ENCODE measurements at regions not wholly inside any gene's neighbourhood (a gene's known extent, or its start where the extent isn't known, plus 50 kb on each side); places are given as distances from the start of the nearest gene placed in this dataset.

DNA sequence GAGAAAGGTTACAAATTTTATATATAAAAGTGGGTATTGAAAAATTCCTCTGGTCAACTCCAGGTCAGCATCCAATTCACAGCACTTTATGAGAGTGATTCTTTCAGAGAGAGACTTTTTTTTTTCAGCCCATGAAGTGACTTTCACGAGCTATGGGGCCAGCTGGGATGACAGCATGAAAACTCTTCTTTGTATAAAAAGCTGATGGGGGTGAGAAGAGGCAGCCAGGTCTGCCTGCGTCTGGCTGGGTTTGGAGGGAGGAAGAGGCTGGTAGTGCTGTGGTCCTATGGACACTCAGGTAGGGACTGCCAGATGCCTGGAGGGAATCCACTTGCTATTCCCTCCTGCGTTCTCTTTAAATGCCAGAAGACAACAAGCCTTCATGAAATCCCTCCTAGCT, 250.6 kb downstream of the UTP18 start:
- no peak for DNase-seq
- H3K9me3 Mint-ChIP-seq (ENCODE audit: unreplicated experiment): peaks cover 3% of the 10 kb centered on the region
- H3K4me1 Mint-ChIP-seq (ENCODE audit: low read depth, unreplicated experiment): peaks cover 5% of the 10 kb centered on the region
- TF ChIP-seq, protein P1, sequence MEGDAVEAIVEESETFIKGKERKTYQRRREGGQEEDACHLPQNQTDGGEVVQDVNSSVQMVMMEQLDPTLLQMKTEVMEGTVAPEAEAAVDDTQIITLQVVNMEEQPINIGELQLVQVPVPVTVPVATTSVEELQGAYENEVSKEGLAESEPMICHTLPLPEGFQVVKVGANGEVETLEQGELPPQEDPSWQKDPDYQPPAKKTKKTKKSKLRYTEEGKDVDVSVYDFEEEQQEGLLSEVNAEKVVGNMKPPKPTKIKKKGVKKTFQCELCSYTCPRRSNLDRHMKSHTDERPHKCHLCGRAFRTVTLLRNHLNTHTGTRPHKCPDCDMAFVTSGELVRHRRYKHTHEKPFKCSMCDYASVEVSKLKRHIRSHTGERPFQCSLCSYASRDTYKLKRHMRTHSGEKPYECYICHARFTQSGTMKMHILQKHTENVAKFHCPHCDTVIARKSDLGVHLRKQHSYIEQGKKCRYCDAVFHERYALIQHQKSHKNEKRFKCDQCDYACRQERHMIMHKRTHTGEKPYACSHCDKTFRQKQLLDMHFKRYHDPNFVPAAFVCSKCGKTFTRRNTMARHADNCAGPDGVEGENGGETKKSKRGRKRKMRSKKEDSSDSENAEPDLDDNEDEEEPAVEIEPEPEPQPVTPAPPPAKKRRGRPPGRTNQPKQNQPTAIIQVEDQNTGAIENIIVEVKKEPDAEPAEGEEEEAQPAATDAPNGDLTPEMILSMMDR (IDR thresholded peaks at IDR 0.05; ENCODE audit: partially characterized antibody, unreplicated experiment): no peak
- no peaks in the 10 kb centered on the region for H3K27me3 Mint-ChIP-seq (ENCODE audit: unreplicated experiment)
- H3K36me3 Mint-ChIP-seq (ENCODE audit: unreplicated experiment): peaks cover under 1% of the 10 kb centered on the region
- no peak overlapping the region for H3K27ac Mint-ChIP-seq (ENCODE audit: unreplicated experiment)
- no peak overlapping the region for H3K4me3 Mint-ChIP-seq (ENCODE audit: unreplicated experiment)

DNA sequence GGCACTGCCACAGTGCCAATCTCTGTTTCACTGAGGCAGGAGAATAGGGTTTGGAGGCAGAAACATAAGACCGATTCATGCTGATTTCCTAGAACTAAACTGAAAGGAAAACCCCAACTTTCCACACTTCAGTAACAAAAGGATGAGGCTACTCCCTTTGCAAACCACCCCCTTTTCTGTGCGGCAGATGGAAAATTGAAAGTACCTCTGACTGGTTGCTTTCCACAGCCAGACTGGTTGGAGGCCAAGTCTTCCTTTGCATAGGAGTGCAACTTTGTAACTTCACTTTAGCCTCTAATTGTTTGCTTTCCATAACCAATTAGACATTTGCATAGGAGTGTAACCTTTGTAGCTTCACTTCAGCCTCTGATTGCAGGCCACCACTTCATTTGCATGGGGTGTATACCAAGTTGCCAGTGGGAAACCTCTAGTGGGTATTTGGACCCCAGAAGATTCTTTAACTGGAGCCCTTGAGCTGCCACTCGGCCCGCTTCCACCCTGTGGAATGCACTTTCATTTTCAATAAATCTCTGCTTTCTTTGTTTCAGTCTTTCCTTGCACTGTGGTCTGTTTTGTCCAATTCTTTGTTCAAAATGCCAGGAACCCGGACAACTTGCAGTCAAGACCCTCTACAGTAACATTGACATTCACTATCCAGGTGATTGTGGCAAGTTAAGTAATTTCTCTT, 252.0 kb downstream of the UTP18 start:
- Mint-ChIP-seq H3K4me3 (ENCODE audit: unreplicated experiment) (no peak overlapping the region), H3K9me3 (ENCODE audit: unreplicated experiment) (peaks cover 3% of the 10 kb centered on the region), H3K36me3 (ENCODE audit: unreplicated experiment) (peaks cover 5% of the 10 kb centered on the region), H3K4me1 (ENCODE audit: low read depth, unreplicated experiment) (peaks cover 5% of the 10 kb centered on the region), H3K27me3 (ENCODE audit: unreplicated experiment) (no peaks in the 10 kb centered on the region), H3K27ac (ENCODE audit: unreplicated experiment) (no peak overlapping the region)
- no peak for DNase-seq
- TF ChIP-seq, protein P1 (IDR thresholded peaks at IDR 0.05; ENCODE audit: partially characterized antibody, unreplicated experiment): no peak

DNA sequence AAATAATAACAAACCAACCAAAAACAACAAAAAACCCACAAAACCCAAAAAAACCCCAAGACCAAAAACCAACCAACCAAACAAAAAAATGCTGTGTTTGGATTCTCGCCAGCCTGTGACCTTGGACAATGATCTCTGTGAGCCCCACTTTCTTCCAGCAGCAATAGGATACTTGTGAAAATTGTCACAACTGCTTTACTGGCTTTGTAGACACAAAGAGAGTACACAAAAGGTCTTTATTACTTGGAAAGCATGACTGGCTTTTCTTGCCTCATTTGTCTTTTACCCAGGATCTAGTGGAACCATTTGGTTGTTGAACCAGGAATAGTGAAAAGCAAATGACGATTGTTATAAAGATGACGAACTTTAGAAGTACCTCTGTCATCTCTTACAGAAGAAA, 256.6 kb downstream of the UTP18 start:
- TF ChIP-seq, protein P1 (IDR thresholded peaks at IDR 0.05; ENCODE audit: partially characterized antibody, unreplicated experiment): no peak
- no peak overlapping the region for H3K4me3 Mint-ChIP-seq (ENCODE audit: unreplicated experiment)
- H3K9me3 Mint-ChIP-seq (ENCODE audit: unreplicated experiment): peaks cover 3% of the 10 kb centered on the region
- no peaks in the 10 kb centered on the region for H3K27me3 Mint-ChIP-seq (ENCODE audit: unreplicated experiment)
- no peak for DNase-seq
- peaks cover 5% of the 10 kb centered on the region for H3K36me3 Mint-ChIP-seq (ENCODE audit: unreplicated experiment)
- H3K4me1 Mint-ChIP-seq (ENCODE audit: low read depth, unreplicated experiment): no peaks in the 10 kb centered on the region
- no peak overlapping the region for H3K27ac Mint-ChIP-seq (ENCODE audit: unreplicated experiment)

DNA sequence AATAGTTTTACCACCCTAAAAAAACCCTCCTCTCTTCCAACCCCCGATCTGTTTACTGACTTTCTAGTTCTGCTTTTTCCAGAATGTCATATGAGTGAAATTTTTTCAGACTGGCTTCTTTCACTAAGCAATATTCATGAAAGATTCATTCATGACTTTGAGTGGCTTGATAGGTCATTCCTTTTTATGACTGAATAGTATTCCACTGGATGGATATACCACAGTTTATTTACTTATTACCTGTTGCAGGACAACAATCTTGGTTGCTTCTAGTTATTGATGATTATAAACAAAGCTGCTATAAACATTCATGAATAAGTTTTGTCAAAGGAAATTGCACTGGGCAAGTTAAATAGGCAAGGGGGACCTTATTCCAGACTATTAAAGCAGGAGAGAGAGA, 264.2 kb downstream of the UTP18 start:
- peaks cover 2% of the 10 kb centered on the region for H3K27me3 Mint-ChIP-seq (ENCODE audit: unreplicated experiment)
- TF ChIP-seq, protein P1 (IDR thresholded peaks at IDR 0.05; ENCODE audit: partially characterized antibody, unreplicated experiment): no peak
- DNase-seq: no peak
- no peaks in the 10 kb centered on the region for H3K4me1 Mint-ChIP-seq (ENCODE audit: low read depth, unreplicated experiment)
- no peak overlapping the region for H3K4me3 Mint-ChIP-seq (ENCODE audit: unreplicated experiment)
- no peaks in the 10 kb centered on the region for H3K36me3 Mint-ChIP-seq (ENCODE audit: unreplicated experiment)
- no peaks in the 10 kb centered on the region for H3K9me3 Mint-ChIP-seq (ENCODE audit: unreplicated experiment)
- H3K27ac Mint-ChIP-seq (ENCODE audit: unreplicated experiment): no peak overlapping the region

DNA sequence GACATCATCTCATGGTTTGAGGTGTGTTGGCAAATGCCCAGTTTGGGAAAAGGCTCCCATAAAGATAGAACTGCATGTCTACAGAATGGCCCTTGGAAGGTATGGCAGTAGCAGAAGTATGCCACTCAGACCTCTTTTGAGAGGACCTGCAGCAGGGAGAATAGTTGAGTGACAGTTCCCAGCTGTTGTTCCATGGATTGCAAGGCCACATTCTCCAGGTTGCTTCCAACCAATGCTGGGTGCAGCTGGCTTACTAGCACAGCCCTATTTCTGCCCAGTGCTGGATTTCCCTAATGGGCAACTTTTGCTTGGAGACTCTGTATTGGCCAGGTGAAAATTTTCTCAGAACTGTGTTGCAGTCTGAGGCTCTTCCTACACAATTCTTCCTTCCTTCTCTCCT, 266.2 kb downstream of the UTP18 start:
- no peak for DNase-seq
- TF ChIP-seq, protein P1 (IDR thresholded peaks at IDR 0.05; ENCODE audit: partially characterized antibody, unreplicated experiment): no peak
- Mint-ChIP-seq H3K4me3 (ENCODE audit: unreplicated experiment) (no peak overlapping the region), H3K27me3 (ENCODE audit: unreplicated experiment) (peaks cover 2% of the 10 kb centered on the region), H3K4me1 (ENCODE audit: low read depth, unreplicated experiment) (no peaks in the 10 kb centered on the region), H3K36me3 (ENCODE audit: unreplicated experiment) (no peaks in the 10 kb centered on the region), H3K9me3 (ENCODE audit: unreplicated experiment) (no peaks in the 10 kb centered on the region), H3K27ac (ENCODE audit: unreplicated experiment) (no peak overlapping the region)

Data from glutamatergic neuron (in vitro differentiated cells).